ENCODE measurements at regions not wholly inside any gene's neighbourhood (a gene's known extent, or its start where the extent isn't known, plus 50 kb on each side); places are given as distances from the start of the nearest gene placed in this dataset.

GRCh38 chr14:45531022-45531421, 278.0 kb upstream of the MIS18BP1 start:
- Mint-ChIP-seq H3K27me3 (ENCODE audit: low read depth in 3 of 3) (no peaks in the 10 kb centered on the region), H3K9me3 (peaks cover 0 to 8% (median 3%) of the 10 kb centered on the region in 7 donors)

GRCh38 chr14:45526715-45527549, 273.9 kb upstream of the MIS18BP1 start:
- Mint-ChIP-seq H3K9me3 (peaks cover 0 to 2% (median 0%) of the 10 kb centered on the region in 7 donors), H3K27me3 (ENCODE audit: low read depth in 3 of 3) (no peaks in the 10 kb centered on the region), H3K4me1 (no peaks in the 10 kb centered on the region), H3K36me3 (no peaks in the 10 kb centered on the region), H3K27ac (no peak overlapping the region), H3K4me3 (no peak overlapping the region)
- Histone ChIP-seq H2AFZ (ENCODE audit: insufficient read depth, low read depth, low read length, poor library complexity, severe bottlenecking) (no peak overlapping the region), H3K4me1 (ENCODE audit: control insufficient read depth in 1 of 2, insufficient read depth in 2 of 2, low read length in 2 of 2) (no peaks in the 10 kb centered on the region), H3K4me2 (replicated peaks; ENCODE audit: extremely low read depth, low read length, poor library complexity, severe bottlenecking) (no peak overlapping the region), H3K79me2 (ENCODE audit: insufficient read depth, low read length) (no peaks in the 10 kb centered on the region), H3K4me3 (replicated peaks in 1 of 3; ENCODE audit: low read depth in 2 of 3, low read length in 3 of 3) (no peak overlapping the region), H3K27ac (ENCODE audit: low read depth in 1 of 2, low read length in 2 of 2) (no peak overlapping the region), H3K27me3 (ENCODE audit: control insufficient read depth in 2 of 2, insufficient read depth in 2 of 2, low read length in 2 of 2) (no peaks in the 10 kb centered on the region), H3K36me3 (replicated peaks in 1 of 2; ENCODE audit: control insufficient read depth in 1 of 2, insufficient read depth in 2 of 2, low read length in 2 of 2) (no peaks in the 10 kb centered on the region), H3K9me3 (replicated peaks in 1 of 2; ENCODE audit: control insufficient read depth in 1 of 2, insufficient read depth in 1 of 2, low read length in 2 of 2) (no peaks in the 10 kb centered on the region), H3K9ac (ENCODE audit: insufficient read depth, low read length, poor library complexity, severe bottlenecking) (no peak overlapping the region), H4K20me1 (ENCODE audit: insufficient read depth, low read length) (no peaks in the 10 kb centered on the region)
- 60% methylated on average over 12 of the region's 14 CpGs for WGBS (ENCODE audit: insufficient coverage)
- no peak for DNase-seq
- no peak for TF ChIP-seq CTCF (IDR thresholded peaks at IDR 0.05)
- intact Hi-C loops (cut with micrococcal nuclease) = no loop called here

More at GRCh38 chr14:45531022-45531421, 278.0 kb upstream of the MIS18BP1 start:
- Histone ChIP-seq H2AFZ (ENCODE audit: insufficient read depth, low read depth, low read length, poor library complexity, severe bottlenecking) (no peak overlapping the region), H3K9ac (ENCODE audit: insufficient read depth, low read length, poor library complexity, severe bottlenecking) (no peak overlapping the region), H3K27me3 (ENCODE audit: control insufficient read depth in 2 of 2, insufficient read depth in 2 of 2, low read length in 2 of 2) (no peaks in the 10 kb centered on the region), H3K27ac (ENCODE audit: low read depth in 1 of 2, low read length in 2 of 2) (no peak overlapping the region), H3K36me3 (replicated peaks in 1 of 2; ENCODE audit: control insufficient read depth in 1 of 2, insufficient read depth in 2 of 2, low read length in 2 of 2) (no peaks in the 10 kb centered on the region), H3K9me3 (replicated peaks in 1 of 2; ENCODE audit: control insufficient read depth in 1 of 2, insufficient read depth in 1 of 2, low read length in 2 of 2) (peaks cover 3 to 4% of the 10 kb centered on the region in 2 donors), H4K20me1 (ENCODE audit: insufficient read depth, low read length) (no peaks in the 10 kb centered on the region), H3K79me2 (ENCODE audit: insufficient read depth, low read length) (no peaks in the 10 kb centered on the region), H3K4me3 (replicated peaks in 1 of 3; ENCODE audit: low read depth in 2 of 3, low read length in 3 of 3) (no peak overlapping the region), H3K4me2 (replicated peaks; ENCODE audit: extremely low read depth, low read length, poor library complexity, severe bottlenecking) (no peak overlapping the region), H3K4me1 (ENCODE audit: control insufficient read depth in 1 of 2, insufficient read depth in 2 of 2, low read length in 2 of 2) (no peaks in the 10 kb centered on the region)
- intact Hi-C loops (cut with micrococcal nuclease) = no loop called here
- Mint-ChIP-seq H3K4me3 (no peak overlapping the region), H3K4me1 (no peaks in the 10 kb centered on the region), H3K36me3 (no peaks in the 10 kb centered on the region), H3K27ac (no peak overlapping the region)
- no peak for DNase-seq
- TF ChIP-seq CTCF (IDR thresholded peaks at IDR 0.05) = no peak
- WGBS (ENCODE audit: insufficient coverage) = no CpG with 5 or more reads among the region's 2 CpGs

Measured in CD14-positive monocyte (primary cell).